Body of pancreas (tissue), 4 donors: ENCODE measurements at regions not wholly inside any gene's neighbourhood (a gene's known extent, or its start where the extent isn't known, plus 50 kb on each side); places are given as distances from the start of the nearest gene placed in this dataset.

Source experiments
- ATAC-seq: fragments of 150-250 bp; one replicate; pipeline ENCODE4 v1.9.1; 2016
- DNase-seq, 4 donors: peaks; one replicate each; pipeline ENCODE4 v3.0.0-alpha.2; 2019
- H3K27ac ChIP-seq, 4 donors: fragments of 200-600 bp; sonication (generic); 1 replicate in 3 of 4; 2 replicates in 1 of 4; pipeline versions ENCODE4 v1.5.1 to v1.6.1; 2016 to 2019; ENCODE audit warnings: mild to moderate bottlenecking in 1 of 4, mixed read lengths in 1 of 4, moderate library complexity in 1 of 4
- H3K27me3 ChIP-seq, 2 donors: fragments of 200-600 bp; sonication (generic); one replicate each; pipeline ENCODE4 v1.6.0; 2016; ENCODE audit warnings: mild to moderate bottlenecking in 1 of 2
- H3K36me3 ChIP-seq, 2 donors: fragments of 200-600 bp; sonication (generic); replicated peaks in 1 of 2; 2 replicates each; pipeline ENCODE4 v1.5.1; 2016; ENCODE audit warnings: low read depth in 2 of 2; ENCODE audit not compliant: insufficient read depth in 1 of 2
- H3K4me1 ChIP-seq: fragments of 200-600 bp; sonication (generic); one replicate; pipeline ENCODE4 v1.6.0; 2016
- H3K4me3 ChIP-seq, 2 donors: fragments of 200-600 bp; sonication (generic); 1 replicate in 1 of 2; 2 replicates in 1 of 2; pipeline ENCODE4 v1.5.1; 2016 to 2019
- H3K9me3 ChIP-seq, 3 donors: fragments of 200-600 bp; sonication (generic); 1 replicate in 2 of 3; 2 replicates in 1 of 3; pipeline ENCODE4 v1.5.1; 2016
- CTCF ChIP-seq, 7 experiments: fragments of 450-650 bp in 4 of 7; fragments of 200-600 bp in 3 of 7; sonication (generic) in 3 of 7; IDR thresholded peaks; one replicate each; pipeline ENCODE4 v1.5.1; 2016 to 2019; ENCODE audit warnings: antibody characterized with exemption in 7 of 7
- POLR2A ChIP-seq, 3 donors: fragments of 450-650 bp; IDR thresholded peaks; one replicate each; pipeline ENCODE4 v1.6.1; 2016; ENCODE audit warnings: antibody characterized with exemption in 3 of 3, mild to moderate bottlenecking in 2 of 3
- WGBS, 2 donors: methylation state at CpG; one replicate each; pipeline ENCODE4 v1.1.5; 2017; 5-methylcytosine and 5-hydroxymethylcytosine counted together
- intact Hi-C: fragments of 100-400 bp; cut with DNase I; formaldehyde crosslinking; loops from one replicate; pipeline ENCODE4 v1.15.1; 2023

DNA sequence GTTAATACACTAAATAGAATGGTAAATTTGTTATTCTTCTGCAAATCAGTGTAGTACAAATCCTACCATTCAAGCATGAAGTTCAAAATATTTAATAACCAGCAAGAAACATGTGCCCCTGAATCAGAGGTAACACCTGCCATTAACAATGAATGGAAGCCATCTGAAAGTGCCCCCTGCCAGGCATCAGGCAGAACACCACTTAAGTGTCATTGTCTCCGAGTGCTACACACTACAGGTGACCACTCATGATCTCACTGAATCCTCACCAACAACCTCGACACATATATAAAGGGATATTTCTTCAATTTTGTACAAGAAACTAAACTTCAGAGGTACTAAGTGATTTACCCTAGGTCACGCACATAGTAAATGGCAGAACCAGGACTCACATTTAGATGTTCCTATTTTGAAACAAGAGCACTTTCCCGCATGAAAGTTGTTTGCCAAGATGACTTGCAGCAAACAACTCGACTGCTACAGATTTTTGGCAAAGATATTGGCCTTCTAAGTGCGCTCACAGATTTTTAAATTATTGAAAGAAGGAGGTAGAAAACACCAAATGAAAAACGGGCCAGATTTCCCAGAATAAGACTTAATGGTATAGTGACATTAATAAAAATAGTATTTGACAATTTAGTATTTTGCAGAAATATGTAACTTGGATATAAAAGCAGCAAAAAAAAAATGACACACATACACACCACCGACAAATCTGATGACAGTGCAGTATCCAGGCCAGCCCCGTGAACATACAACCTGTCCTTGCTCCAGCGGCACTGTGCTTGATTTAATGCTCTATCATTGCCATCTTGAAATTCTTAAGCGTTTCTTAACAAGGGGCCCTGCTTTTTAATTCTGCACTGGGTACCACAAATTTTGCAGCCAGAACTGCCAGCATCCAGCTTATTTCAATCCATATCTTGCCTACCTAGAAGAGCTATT lies 274.5 kb downstream of the ALDH8A1 start:
- H3K27me3 ChIP-seq: no peaks in the 10 kb centered on the region
- DNase-seq (no peak), ATAC-seq (no peak)
- H3K27ac ChIP-seq: no peak overlapping the region
- no peak overlapping the region for H3K4me3 ChIP-seq
- no peaks in the 10 kb centered on the region for H3K9me3 ChIP-seq
- peaks cover 12% of the 10 kb centered on the region for H3K4me1 ChIP-seq
- intact Hi-C loops: no loop called here
- WGBS, 2 donors: 82 to 84% methylated on average over 11 of the region's 11 CpGs
- TF ChIP-seq CTCF (IDR thresholded peaks at IDR 0.05) (no peak), POLR2A (IDR thresholded peaks at IDR 0.05) (no peak)
- H3K36me3 ChIP-seq: no peaks in the 10 kb centered on the region

DNA sequence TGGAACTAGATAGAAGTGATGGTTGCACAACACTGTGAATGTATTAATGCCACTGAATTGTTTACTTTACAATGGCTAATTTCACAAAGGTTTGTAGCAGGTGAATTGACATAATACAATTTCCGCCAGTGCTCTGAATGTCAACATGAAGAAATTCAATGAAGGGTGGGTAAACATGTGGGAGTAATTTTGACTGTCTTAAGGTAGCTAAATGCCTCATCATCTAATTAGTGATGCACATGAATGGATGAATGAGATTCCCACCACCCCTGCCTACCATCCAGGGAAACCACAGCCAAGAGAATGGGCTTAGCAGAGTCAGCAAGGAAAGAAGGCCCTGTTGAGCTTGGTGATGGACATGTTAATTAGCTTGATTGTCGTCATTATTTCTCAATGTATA lies 275.3 kb downstream of the ALDH8A1 start:
- 85 to 90% methylated on average over 2 of the region's 2 CpGs for WGBS, 2 donors
- no peaks in the 10 kb centered on the region for H3K9me3 ChIP-seq
- H3K27me3 ChIP-seq: no peaks in the 10 kb centered on the region
- peaks cover 12% of the 10 kb centered on the region for H3K4me1 ChIP-seq
- H3K4me3 ChIP-seq: no peak overlapping the region
- intact Hi-C loops: no loop called here
- ATAC-seq (no peak), DNase-seq (no peak)
- TF ChIP-seq CTCF (IDR thresholded peaks at IDR 0.05): no peak
- no peak for TF ChIP-seq POLR2A (IDR thresholded peaks at IDR 0.05)
- H3K27ac ChIP-seq: no peak overlapping the region
- no peaks in the 10 kb centered on the region for H3K36me3 ChIP-seq

- intact Hi-C loops: no loop called here
- Histone ChIP-seq H3K27me3 (no peaks in the 10 kb centered on the region), H3K4me1 (no peaks in the 10 kb centered on the region), H3K4me3 (no peak overlapping the region), H3K27ac (no peak overlapping the region), H3K36me3 (no peaks in the 10 kb centered on the region), H3K9me3 (no peaks in the 10 kb centered on the region)
- no peak for DNase-seq
- ATAC-seq: no peak
- TF ChIP-seq POLR2A (IDR thresholded peaks at IDR 0.05): no peak
- TF ChIP-seq CTCF (IDR thresholded peaks at IDR 0.05): no peak
Observed at GRCh38 chr6:134669485-134669884, 280.4 kb downstream of the ALDH8A1 start.

DNA sequence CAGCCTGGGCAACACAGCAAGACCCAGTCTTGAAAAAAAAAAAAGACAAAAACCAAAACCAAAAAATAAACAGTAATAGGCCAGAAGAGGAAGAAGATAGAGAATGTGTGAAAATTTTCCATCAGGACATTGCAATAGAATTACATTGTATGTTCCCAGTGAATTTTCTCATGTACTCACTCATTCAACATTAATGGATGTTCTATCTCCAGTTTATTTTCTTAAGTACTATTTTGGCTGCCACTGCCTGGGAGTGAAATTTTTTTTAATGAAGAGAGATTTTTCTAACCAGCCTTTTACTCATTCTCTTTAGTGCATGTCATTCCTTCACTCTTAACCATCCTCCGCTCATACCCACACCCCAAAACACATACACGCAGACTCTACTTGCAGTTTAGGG lies 282.8 kb downstream of the ALDH8A1 start:
- ATAC-seq: no peak
- no peaks in the 10 kb centered on the region for H3K36me3 ChIP-seq
- H3K4me3 ChIP-seq: no peak overlapping the region
- intact Hi-C loops: no loop called here
- no peaks in the 10 kb centered on the region for H3K9me3 ChIP-seq
- no peak overlapping the region for H3K27ac ChIP-seq
- DNase-seq: no peak
- TF ChIP-seq POLR2A (IDR thresholded peaks at IDR 0.05) (no peak), CTCF (IDR thresholded peaks at IDR 0.05) (no peak)
- no peaks in the 10 kb centered on the region for H3K27me3 ChIP-seq
- WGBS, 2 donors: 93 to 94% methylated on average over 2 of the region's 2 CpGs
- no peaks in the 10 kb centered on the region for H3K4me1 ChIP-seq

DNA sequence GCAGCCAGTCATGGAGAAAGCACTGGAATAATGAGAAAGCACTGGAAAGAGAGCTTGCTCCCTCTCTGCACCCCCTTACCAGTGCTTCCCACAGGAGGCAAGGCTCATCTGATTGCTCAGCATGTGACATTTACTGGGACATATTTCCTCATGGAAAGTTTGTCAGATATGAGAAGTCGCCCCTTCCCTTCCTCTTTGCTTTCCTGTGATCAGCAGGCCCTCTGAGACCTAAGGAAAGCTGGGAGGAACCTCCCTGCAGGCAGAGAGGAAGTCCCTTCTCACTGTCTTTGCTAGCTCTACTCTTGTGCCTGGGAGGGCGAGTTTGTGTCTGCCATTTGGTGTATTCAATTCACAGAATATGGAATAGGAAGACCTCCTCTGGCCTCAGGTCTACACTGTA lies 283.8 kb downstream of the ALDH8A1 start:
- Histone ChIP-seq H3K4me3 (no peak overlapping the region), H3K4me1 (no peaks in the 10 kb centered on the region), H3K27me3 (no peaks in the 10 kb centered on the region), H3K36me3 (no peaks in the 10 kb centered on the region), H3K9me3 (no peaks in the 10 kb centered on the region), H3K27ac (no peak overlapping the region)
- ATAC-seq (no peak), DNase-seq (no peak)
- intact Hi-C loops: no loop called here
- no peak for TF ChIP-seq CTCF (IDR thresholded peaks at IDR 0.05)
- TF ChIP-seq POLR2A (IDR thresholded peaks at IDR 0.05): no peak
- WGBS, 2 donors: 92 to 100% methylated on average over 2 of the region's 2 CpGs
